SK-N-SH treated with all-trans-retinoic acid at 6 μM for 48 hours (cell line): ENCODE measurements at regions not wholly inside any gene's neighbourhood (a gene's known extent, or its start where the extent isn't known, plus 50 kb on each side); places are given as distances from the start of the nearest gene placed in this dataset.

Experiments used
- ATAC-seq: fragments of 200-7000 bp; cut with Tn5 transposase; 3 replicates; pipeline ENCODE4 v1.9.1; 2020; ENCODE audit warnings: mild to moderate bottlenecking, moderate library complexity
- ARNTL ChIP-seq: fragments of 450-650 bp; formaldehyde crosslinking; IDR thresholded peaks from 2 replicates; pipeline ENCODE4 v1.5.0; 2020; ENCODE audit warnings: low read depth, mild to moderate bottlenecking, moderate library complexity, borderline replicate concordance
- BACH2 ChIP-seq: fragments of 250-450 bp; sonication (Bioruptor Pico); IDR thresholded peaks from 2 replicates; pipeline ENCODE4 v1.9.0; 2021; ENCODE audit warnings: mild to moderate bottlenecking, borderline replicate concordance
- CREB5 ChIP-seq: fragments of 250-450 bp; sonication (Bioruptor Pico); IDR thresholded peaks from 2 replicates; pipeline ENCODE4 v1.5.1; 2020; ENCODE audit warnings: low read depth, mild to moderate bottlenecking, moderate library complexity
- CSDC2 ChIP-seq: fragments of 250-450 bp; sonication (Bioruptor Pico); IDR thresholded peaks from 2 replicates; pipeline ENCODE4 v1.5.0; 2020; ENCODE audit warnings: mild to moderate bottlenecking, moderate library complexity
- CSRNP3 ChIP-seq: fragments of 250-450 bp; sonication (Bioruptor Pico); IDR thresholded peaks from 2 replicates; pipeline ENCODE4 v1.5.1; 2021; ENCODE audit warnings: mild to moderate bottlenecking, moderate library complexity
- ESRRG ChIP-seq: fragments of 250-450 bp; sonication (Bioruptor Pico); IDR thresholded peaks from 2 replicates; pipeline ENCODE4 v1.6.1; 2021; ENCODE audit warnings: mild to moderate bottlenecking
- GLIS3 ChIP-seq: fragments of 250-450 bp; sonication (Bioruptor Pico); IDR thresholded peaks from 2 replicates; pipeline ENCODE4 v1.5.0; 2020; ENCODE audit warnings: mild to moderate bottlenecking, moderate library complexity
- ISL1 ChIP-seq: fragments of 250-450 bp; sonication (Bioruptor Pico); IDR thresholded peaks from 2 replicates; pipeline ENCODE4 v2.1.2; 2022; ENCODE audit warnings: mild to moderate bottlenecking, moderate library complexity
- OSR1 ChIP-seq: fragments of 250-450 bp; sonication (Bioruptor Pico); IDR thresholded peaks from 2 replicates; pipeline ENCODE4 v1.8.0; 2022; ENCODE audit warnings: moderate library complexity, mild to moderate bottlenecking, inconsistent platforms
- PATZ1 ChIP-seq: fragments of 250-450 bp; sonication (Bioruptor Pico); IDR thresholded peaks from 2 replicates; pipeline ENCODE4 v1.8.0; 2020; ENCODE audit warnings: mild to moderate bottlenecking, moderate library complexity, borderline replicate concordance
- POU6F1 ChIP-seq: fragments of 250-450 bp; sonication (Bioruptor Pico); IDR thresholded peaks from 2 replicates; pipeline ENCODE4 v1.8.0; 2021; ENCODE audit warnings: low read depth, mild to moderate bottlenecking, moderate library complexity, borderline replicate concordance
- PPARA ChIP-seq: fragments of 250-450 bp; sonication (Bioruptor Pico); IDR thresholded peaks from 2 replicates; pipeline ENCODE4 v1.5.0; 2020; ENCODE audit warnings: mild to moderate bottlenecking, borderline replicate concordance
- RARB ChIP-seq: fragments of 250-450 bp; sonication (Bioruptor Pico); IDR thresholded peaks from 2 replicates; pipeline ENCODE4 v1.8.0; 2021; ENCODE audit warnings: mild to moderate bottlenecking, moderate library complexity
- SNAI2 ChIP-seq: fragments of 250-450 bp; sonication (Bioruptor Pico); IDR thresholded peaks from 2 replicates; pipeline ENCODE4 v1.5.0; 2020; ENCODE audit warnings: mild to moderate bottlenecking, moderate library complexity
- TCF4 ChIP-seq: fragments of 250-450 bp; sonication (Bioruptor Pico); IDR thresholded peaks from 2 replicates; pipeline ENCODE4 v1.8.0; 2021; ENCODE audit warnings: mild to moderate bottlenecking, moderate library complexity, borderline replicate concordance
- TOX ChIP-seq: fragments of 250-450 bp; sonication (Bioruptor Pico); IDR thresholded peaks from 2 replicates; pipeline ENCODE4 v1.8.0; 2021; ENCODE audit warnings: mild to moderate bottlenecking, moderate library complexity, borderline replicate concordance
- ZC3H10 ChIP-seq: fragments of 250-450 bp; sonication (Bioruptor Pico); IDR thresholded peaks from 2 replicates; pipeline ENCODE4 v1.5.1; 2021; ENCODE audit warnings: mild to moderate bottlenecking, moderate library complexity
- ZFP3 ChIP-seq: fragments of 250-450 bp; sonication (Bioruptor Pico); IDR thresholded peaks from 2 replicates; pipeline ENCODE4 v1.5.0; 2020; ENCODE audit warnings: mild to moderate bottlenecking, moderate library complexity
- ZFP30 ChIP-seq: fragments of 450-650 bp; formaldehyde crosslinking; IDR thresholded peaks from 2 replicates; pipeline ENCODE4 v1.5.0; 2022; ENCODE audit warnings: mild to moderate bottlenecking, moderate library complexity
- ZNF565 ChIP-seq: fragments of 450-650 bp; formaldehyde crosslinking; conservative IDR thresholded peaks from 2 replicates; pipeline ENCODE4 v1.5.0; 2020; ENCODE audit warnings: low read depth, mild to moderate bottlenecking, moderate library complexity
- ZNF8 ChIP-seq: fragments of 450-650 bp; formaldehyde crosslinking; IDR thresholded peaks from 2 replicates; pipeline ENCODE4 v1.5.0; 2020; ENCODE audit warnings: mild to moderate bottlenecking, moderate library complexity
- TF ChIP-seq, protein P1 (sequence below): fragments of 250-450 bp; sonication (Bioruptor Pico); IDR thresholded peaks from 2 replicates; pipeline ENCODE4 v1.5.0; 2020; ENCODE audit warnings: mild to moderate bottlenecking, moderate library complexity

DNA sequence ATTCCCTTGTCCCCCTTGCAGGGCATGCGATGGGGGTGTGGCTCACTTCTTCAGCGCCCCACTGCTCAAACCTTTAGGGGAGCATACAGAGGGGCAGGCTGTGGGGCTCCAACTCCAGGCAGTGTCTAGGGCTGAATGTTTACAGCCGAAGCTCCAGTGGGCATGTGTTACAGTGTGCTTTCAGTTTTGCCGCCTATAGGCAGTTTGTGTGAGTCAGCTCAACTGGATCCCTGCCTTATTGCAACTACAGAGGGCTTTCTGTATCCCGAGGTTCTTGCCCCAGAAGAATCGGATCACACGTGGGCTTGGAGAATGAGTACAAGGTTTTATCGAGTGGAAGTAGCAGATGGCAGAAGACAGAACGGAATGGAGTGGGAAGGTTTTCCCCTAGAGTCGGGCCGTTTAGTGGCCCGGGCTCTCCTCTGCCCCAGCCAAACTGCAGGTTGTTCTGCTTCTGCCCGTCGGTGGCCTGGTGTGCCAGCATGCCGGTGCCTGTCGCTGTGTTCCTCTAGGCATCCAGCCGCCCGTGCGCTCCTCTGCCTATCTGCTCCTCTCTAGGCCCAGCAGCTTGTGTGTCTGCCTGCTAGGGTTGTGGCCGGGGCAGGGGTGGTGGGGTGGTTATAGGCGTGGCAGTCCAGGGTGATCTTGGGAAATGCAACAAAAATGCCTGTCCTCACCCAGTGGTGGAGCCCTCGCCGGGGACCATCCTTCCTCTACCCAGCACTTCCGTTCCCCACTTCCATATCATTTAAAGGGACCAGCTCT, 435.9 kb upstream of the SGCG start:
- TF ChIP-seq ESRRG (CRISPR knock-in tag) (no peak), CSRNP3 (CRISPR knock-in tag) (no peak), ZNF8 (CRISPR knock-in tag) (no peak), OSR1 (CRISPR knock-in tag) (no peak), BACH2 (CRISPR knock-in tag) (no peak), PPARA (CRISPR knock-in tag) (no peak), GLIS3 (CRISPR knock-in tag) (no peak), ISL1 (CRISPR knock-in tag) (no peak), TOX (CRISPR knock-in tag) (no peak), TCF4 (CRISPR knock-in tag) (no peak), RARB (CRISPR knock-in tag) (no peak)
- TF ChIP-seq, protein P1, sequence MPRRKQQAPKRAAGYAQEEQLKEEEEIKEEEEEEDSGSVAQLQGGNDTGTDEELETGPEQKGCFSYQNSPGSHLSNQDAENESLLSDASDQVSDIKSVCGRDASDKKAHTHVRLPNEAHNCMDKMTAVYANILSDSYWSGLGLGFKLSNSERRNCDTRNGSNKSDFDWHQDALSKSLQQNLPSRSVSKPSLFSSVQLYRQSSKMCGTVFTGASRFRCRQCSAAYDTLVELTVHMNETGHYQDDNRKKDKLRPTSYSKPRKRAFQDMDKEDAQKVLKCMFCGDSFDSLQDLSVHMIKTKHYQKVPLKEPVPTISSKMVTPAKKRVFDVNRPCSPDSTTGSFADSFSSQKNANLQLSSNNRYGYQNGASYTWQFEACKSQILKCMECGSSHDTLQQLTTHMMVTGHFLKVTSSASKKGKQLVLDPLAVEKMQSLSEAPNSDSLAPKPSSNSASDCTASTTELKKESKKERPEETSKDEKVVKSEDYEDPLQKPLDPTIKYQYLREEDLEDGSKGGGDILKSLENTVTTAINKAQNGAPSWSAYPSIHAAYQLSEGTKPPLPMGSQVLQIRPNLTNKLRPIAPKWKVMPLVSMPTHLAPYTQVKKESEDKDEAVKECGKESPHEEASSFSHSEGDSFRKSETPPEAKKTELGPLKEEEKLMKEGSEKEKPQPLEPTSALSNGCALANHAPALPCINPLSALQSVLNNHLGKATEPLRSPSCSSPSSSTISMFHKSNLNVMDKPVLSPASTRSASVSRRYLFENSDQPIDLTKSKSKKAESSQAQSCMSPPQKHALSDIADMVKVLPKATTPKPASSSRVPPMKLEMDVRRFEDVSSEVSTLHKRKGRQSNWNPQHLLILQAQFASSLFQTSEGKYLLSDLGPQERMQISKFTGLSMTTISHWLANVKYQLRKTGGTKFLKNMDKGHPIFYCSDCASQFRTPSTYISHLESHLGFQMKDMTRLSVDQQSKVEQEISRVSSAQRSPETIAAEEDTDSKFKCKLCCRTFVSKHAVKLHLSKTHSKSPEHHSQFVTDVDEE: no peak
- TF ChIP-seq, all 23 proteins: peak for 0

DNA sequence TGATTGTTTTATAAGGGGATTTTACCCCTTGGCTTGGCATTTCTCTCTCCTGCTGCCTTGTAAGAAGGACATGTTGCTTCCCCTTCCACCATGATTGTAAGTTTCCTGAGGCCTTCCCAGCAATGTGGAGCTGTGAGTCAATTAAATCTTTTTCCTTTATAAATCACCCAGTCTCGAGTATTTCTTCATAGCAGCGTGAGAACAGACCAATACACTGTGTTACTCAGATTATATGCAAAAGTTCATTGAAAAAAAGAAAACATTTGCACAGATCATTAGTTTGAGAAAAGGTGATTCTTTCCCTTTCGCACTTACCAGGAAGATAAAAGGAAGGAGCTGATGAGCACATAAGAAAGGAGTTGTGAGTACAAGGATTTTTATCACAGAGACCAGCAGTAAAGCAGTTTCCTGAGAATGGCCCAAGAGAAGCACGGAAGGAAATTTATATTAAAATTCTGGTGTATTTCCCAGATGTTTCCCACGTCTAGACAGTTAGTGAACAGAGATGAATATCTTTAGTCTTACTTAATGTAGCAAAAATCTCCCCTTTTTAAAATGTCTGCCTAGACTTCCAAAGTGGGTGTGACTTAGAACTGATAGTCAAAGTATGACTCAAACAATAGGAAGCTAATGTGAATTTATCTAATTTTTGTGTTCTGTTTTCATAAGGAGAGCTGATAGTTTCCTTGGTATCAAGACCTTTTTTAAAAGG, 431.8 kb upstream of the SGCG start:
- TF ChIP-seq SNAI2 (CRISPR knock-in tag) (no peak), ZFP30 (CRISPR knock-in tag) (no peak), CSDC2 (CRISPR knock-in tag) (no peak), ISL1 (CRISPR knock-in tag) (no peak), ZNF8 (CRISPR knock-in tag) (no peak), GLIS3 (CRISPR knock-in tag) (no peak), CREB5 (CRISPR knock-in tag) (no peak), TCF4 (CRISPR knock-in tag) (no peak), PATZ1 (CRISPR knock-in tag) (no peak), ZNF565 (CRISPR knock-in tag) (no peak), ARNTL (no peak), CSRNP3 (CRISPR knock-in tag) (no peak), ZC3H10 (no peak), RARB (CRISPR knock-in tag) (no peak), POU6F1 (CRISPR knock-in tag) (no peak), ZFP3 (CRISPR knock-in tag) (no peak), TOX (CRISPR knock-in tag) (no peak)
- TF ChIP-seq, protein P1: no peak

More for the DNA sequence above, 435.9 kb upstream of the SGCG start:
- ATAC-seq: no peak

More for the DNA sequence above, 431.8 kb upstream of the SGCG start:
- no peak for ATAC-seq
